ENCODE measurements at regions not wholly inside any gene's neighbourhood (a gene's known extent, or its start where the extent isn't known, plus 50 kb on each side); places are given as distances from the start of the nearest gene placed in this dataset.

DNA sequence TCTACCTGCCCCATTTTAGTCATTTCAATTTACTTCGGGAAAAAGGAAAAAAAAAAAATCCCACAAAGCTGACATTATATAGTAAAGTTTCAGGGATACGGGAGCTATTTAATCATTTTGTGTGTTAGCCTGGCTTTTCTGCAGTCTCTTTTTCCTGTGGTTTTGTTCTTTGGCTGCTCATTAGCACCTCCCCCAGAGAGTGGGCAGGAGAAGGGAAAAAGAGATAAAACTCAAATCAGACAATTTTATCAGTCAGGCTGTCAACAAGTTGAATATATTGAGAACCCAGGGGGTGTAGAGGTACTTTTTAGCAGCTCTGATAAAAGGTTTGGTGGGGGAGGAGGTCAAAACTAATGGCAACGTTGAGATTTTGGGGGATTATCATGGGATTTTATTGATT lies 559.0 kb upstream of the PSMD7 start:
- Mint-ChIP-seq H3K27ac (no peak overlapping the region), H3K4me1 (ENCODE audit: low read depth) (no peaks in the 10 kb centered on the region), H3K9me3 (ENCODE audit: insufficient read depth) (peaks cover 4% of the 10 kb centered on the region), H3K36me3 (ENCODE audit: low read depth) (no peaks in the 10 kb centered on the region), H3K27me3 (ENCODE audit: low read depth) (no peaks in the 10 kb centered on the region), H3K4me3 (no peak overlapping the region)
- no peak for ATAC-seq
- ChIA-PET POLR2A (no interaction called here), CTCF (no interaction called here)
- no peak for DNase-seq

DNA sequence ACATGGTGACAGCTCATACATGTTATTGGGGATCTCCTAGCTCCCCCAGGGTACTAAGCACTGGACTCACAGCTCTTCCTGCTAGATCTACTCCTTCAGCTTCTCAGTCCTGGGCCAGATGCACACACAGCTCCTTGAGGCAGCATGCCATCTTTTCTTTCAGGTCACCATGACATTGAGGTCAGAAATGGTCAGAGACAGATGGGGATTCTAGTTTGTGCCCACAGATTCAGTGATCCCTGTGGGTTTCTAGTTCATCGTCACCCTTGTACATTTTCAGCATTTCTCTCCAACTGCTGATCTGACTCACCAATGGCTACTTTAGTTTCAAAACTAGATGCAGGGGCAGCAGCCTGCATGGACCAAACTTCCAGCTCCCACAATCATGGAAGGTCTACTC lies 560.7 kb upstream of the PSMD7 start:
- Mint-ChIP-seq H3K36me3 (ENCODE audit: low read depth) (no peaks in the 10 kb centered on the region), H3K4me3 (no peak overlapping the region), H3K27me3 (ENCODE audit: low read depth) (no peaks in the 10 kb centered on the region), H3K9me3 (ENCODE audit: insufficient read depth) (peaks cover 4% of the 10 kb centered on the region), H3K27ac (no peak overlapping the region), H3K4me1 (ENCODE audit: low read depth) (no peaks in the 10 kb centered on the region)
- no peak for ATAC-seq
- CTCF ChIA-PET = no interaction called here
- POLR2A ChIA-PET = no interaction called here
- no peak for DNase-seq

GRCh38 chr16:73735018-73735417 lies 561.6 kb upstream of the PSMD7 start:
- Mint-ChIP-seq H3K4me3 (no peak overlapping the region), H3K27ac (no peak overlapping the region), H3K27me3 (ENCODE audit: low read depth) (no peaks in the 10 kb centered on the region), H3K4me1 (ENCODE audit: low read depth) (no peaks in the 10 kb centered on the region), H3K9me3 (ENCODE audit: insufficient read depth) (peaks cover 4% of the 10 kb centered on the region), H3K36me3 (ENCODE audit: low read depth) (no peaks in the 10 kb centered on the region)
- ATAC-seq (no peak), DNase-seq (no peak)
- ChIA-PET POLR2A (no interaction called here), CTCF (no interaction called here)

GRCh38 chr16:73732681-73733080 lies 563.9 kb upstream of the PSMD7 start:
- Mint-ChIP-seq H3K4me3 (no peak overlapping the region), H3K4me1 (ENCODE audit: low read depth) (no peaks in the 10 kb centered on the region), H3K36me3 (ENCODE audit: low read depth) (no peaks in the 10 kb centered on the region), H3K27me3 (ENCODE audit: low read depth) (no peaks in the 10 kb centered on the region), H3K9me3 (ENCODE audit: insufficient read depth) (peaks cover 4% of the 10 kb centered on the region), H3K27ac (no peak overlapping the region)
- POLR2A ChIA-PET = no interaction called here
- CTCF ChIA-PET = no interaction called here
- DNase-seq = no peak
- ATAC-seq = no peak

- ATAC-seq = no peak
- CTCF ChIA-PET = no interaction called here
Observed at GRCh38 chr16:73732143-73732542, 564.5 kb upstream of the PSMD7 start.

DNA sequence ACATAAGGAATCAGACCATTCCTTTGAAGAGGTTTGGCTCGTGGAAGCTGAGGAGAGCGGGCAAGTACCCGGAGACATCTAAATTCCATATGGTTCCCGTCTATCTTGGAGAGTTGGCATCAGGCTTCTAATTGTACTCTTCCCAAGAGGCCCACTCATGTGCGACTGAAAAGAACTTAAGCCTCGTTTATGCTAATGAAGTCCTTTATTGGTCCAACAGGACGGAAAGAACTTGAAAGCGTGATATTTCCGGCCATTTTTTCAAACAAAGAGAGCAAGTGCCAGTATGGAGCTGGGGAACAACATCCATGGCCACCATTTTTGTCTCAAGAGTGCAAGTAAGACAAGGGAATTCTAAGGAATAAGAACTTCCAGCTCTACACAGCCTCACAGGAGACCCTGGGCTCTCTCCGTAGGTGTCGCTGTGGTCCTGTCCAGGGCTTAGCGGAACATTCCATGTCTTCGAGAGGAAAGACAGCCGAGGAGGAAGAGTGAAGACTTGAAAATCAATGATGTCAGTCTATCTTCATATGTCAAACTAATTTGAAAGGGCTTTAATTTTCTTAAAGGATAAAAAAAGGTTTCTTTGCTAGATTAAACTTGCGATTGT lies 566.0 kb upstream of the PSMD7 start:
- Mint-ChIP-seq H3K4me3 (no peak overlapping the region), H3K4me1 (ENCODE audit: low read depth) (no peaks in the 10 kb centered on the region), H3K27ac (no peak overlapping the region), H3K36me3 (ENCODE audit: low read depth) (no peaks in the 10 kb centered on the region), H3K9me3 (ENCODE audit: insufficient read depth) (peaks cover 3% of the 10 kb centered on the region), H3K27me3 (ENCODE audit: low read depth) (no peaks in the 10 kb centered on the region)
- CTCF ChIA-PET = no interaction called here
- DNase-seq (no peak), ATAC-seq (no peak)
- POLR2A ChIA-PET = interaction anchor here (0.6 kb wide), 1 partner anchor 1172 kb away, joined by 3 read pairs; no protein-coding TSS in a partner anchor

More at GRCh38 chr16:73732143-73732542, 564.5 kb upstream of the PSMD7 start:
- H3K36me3 Mint-ChIP-seq (ENCODE audit: low read depth) = no peaks in the 10 kb centered on the region
- peaks cover 4% of the 10 kb centered on the region for H3K9me3 Mint-ChIP-seq (ENCODE audit: insufficient read depth)
- no peak overlapping the region for H3K27ac Mint-ChIP-seq
- no peak for DNase-seq
- H3K27me3 Mint-ChIP-seq (ENCODE audit: low read depth) = no peaks in the 10 kb centered on the region
- H3K4me3 Mint-ChIP-seq = no peak overlapping the region
- POLR2A ChIA-PET = no interaction called here
- no peaks in the 10 kb centered on the region for H3K4me1 Mint-ChIP-seq (ENCODE audit: low read depth)

DNA sequence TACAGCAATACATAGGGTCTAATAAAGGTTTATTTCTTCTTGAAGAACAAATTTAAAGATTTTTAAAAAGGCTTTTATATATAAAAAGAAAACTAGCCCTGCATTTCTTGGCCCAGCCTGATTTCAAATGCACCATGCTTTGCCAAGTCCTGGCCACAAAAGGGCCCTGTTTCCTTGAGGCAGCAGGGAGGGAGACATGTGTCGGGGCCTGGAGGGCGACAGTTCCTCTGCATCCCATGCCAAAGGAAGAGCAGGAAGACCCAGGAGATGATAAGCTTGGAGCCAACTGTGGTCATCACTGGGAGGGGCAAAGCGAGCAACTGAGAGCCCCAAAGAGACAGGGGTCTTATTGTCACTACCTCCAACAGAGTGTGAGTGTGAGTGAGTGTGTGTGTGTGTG lies 571.5 kb upstream of the PSMD7 start:
- no peak for DNase-seq
- Mint-ChIP-seq H3K4me1 (ENCODE audit: low read depth) (no peaks in the 10 kb centered on the region), H3K9me3 (ENCODE audit: insufficient read depth) (no peaks in the 10 kb centered on the region), H3K27me3 (ENCODE audit: low read depth) (no peaks in the 10 kb centered on the region), H3K27ac (no peak overlapping the region), H3K36me3 (ENCODE audit: low read depth) (no peaks in the 10 kb centered on the region), H3K4me3 (no peak overlapping the region)
- no peak for ATAC-seq
- ChIA-PET POLR2A (no interaction called here), CTCF (no interaction called here)

GRCh38 chr16:73724503-73724902 lies 572.1 kb upstream of the PSMD7 start:
- no peaks in the 10 kb centered on the region for H3K27me3 Mint-ChIP-seq (ENCODE audit: low read depth)
- H3K4me3 Mint-ChIP-seq = no peak overlapping the region
- H3K9me3 Mint-ChIP-seq (ENCODE audit: insufficient read depth) = no peaks in the 10 kb centered on the region
- CTCF ChIA-PET = no interaction called here
- H3K36me3 Mint-ChIP-seq (ENCODE audit: low read depth) = no peaks in the 10 kb centered on the region
- DNase-seq = no peak
- POLR2A ChIA-PET = no interaction called here
- no peak for ATAC-seq
- H3K27ac Mint-ChIP-seq = no peak overlapping the region
- H3K4me1 Mint-ChIP-seq (ENCODE audit: low read depth) = no peaks in the 10 kb centered on the region

DNA sequence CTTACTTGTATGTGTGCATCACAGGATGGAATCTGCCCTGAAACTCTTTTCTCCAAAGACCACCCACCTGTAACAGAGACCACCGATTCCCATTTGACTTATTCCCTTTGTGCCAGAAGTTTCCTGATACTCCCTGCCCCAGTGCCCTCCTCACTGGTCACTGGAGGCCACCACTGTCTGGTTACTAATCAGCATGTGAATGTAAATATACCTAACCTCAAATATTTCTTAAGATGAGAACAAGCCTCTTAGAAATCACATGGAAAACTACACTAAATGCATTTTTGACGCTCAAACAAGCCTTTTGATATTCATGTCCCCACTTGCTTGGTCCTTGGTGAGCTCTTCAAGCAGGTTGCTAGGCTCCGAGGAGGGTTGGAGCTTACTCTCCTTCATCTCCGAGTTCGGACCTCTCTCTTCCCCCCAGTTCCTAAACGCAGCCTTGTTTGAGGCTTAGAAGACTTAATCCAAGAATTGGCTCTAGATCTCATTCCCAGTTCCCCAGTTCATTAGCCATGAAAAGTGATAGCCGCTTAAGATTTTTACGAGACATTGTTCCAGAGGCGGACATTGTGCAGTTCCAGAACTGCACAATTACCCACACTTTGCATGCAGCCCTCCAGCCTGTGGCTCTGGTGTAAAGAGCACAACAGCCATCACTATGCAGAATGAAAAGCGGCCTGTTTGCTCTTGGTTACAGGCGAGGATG lies 579.2 kb upstream of the PSMD7 start:
- CTCF ChIA-PET = no interaction called here
- POLR2A ChIA-PET = no interaction called here
- ATAC-seq (no peak), DNase-seq (no peak)
- no peaks in the 10 kb centered on the region for H3K9me3 Mint-ChIP-seq (ENCODE audit: insufficient read depth)
- no peaks in the 10 kb centered on the region for H3K4me1 Mint-ChIP-seq (ENCODE audit: low read depth)
- no peaks in the 10 kb centered on the region for H3K36me3 Mint-ChIP-seq (ENCODE audit: low read depth)
- no peaks in the 10 kb centered on the region for H3K27me3 Mint-ChIP-seq (ENCODE audit: low read depth)
- no peak overlapping the region for H3K4me3 Mint-ChIP-seq
- no peak overlapping the region for H3K27ac Mint-ChIP-seq

- no peaks in the 10 kb centered on the region for H3K36me3 Mint-ChIP-seq (ENCODE audit: low read depth)
- no peak overlapping the region for H3K27ac Mint-ChIP-seq
- no peak overlapping the region for H3K4me3 Mint-ChIP-seq
- ATAC-seq = no peak
- POLR2A ChIA-PET = no interaction called here
- H3K9me3 Mint-ChIP-seq (ENCODE audit: insufficient read depth) = no peaks in the 10 kb centered on the region
- CTCF ChIA-PET = no interaction called here
- no peaks in the 10 kb centered on the region for H3K27me3 Mint-ChIP-seq (ENCODE audit: low read depth)
- DNase-seq = no peak
- no peaks in the 10 kb centered on the region for H3K4me1 Mint-ChIP-seq (ENCODE audit: low read depth)
Observed at GRCh38 chr16:73714976-73715375, 581.6 kb upstream of the PSMD7 start.

DNA sequence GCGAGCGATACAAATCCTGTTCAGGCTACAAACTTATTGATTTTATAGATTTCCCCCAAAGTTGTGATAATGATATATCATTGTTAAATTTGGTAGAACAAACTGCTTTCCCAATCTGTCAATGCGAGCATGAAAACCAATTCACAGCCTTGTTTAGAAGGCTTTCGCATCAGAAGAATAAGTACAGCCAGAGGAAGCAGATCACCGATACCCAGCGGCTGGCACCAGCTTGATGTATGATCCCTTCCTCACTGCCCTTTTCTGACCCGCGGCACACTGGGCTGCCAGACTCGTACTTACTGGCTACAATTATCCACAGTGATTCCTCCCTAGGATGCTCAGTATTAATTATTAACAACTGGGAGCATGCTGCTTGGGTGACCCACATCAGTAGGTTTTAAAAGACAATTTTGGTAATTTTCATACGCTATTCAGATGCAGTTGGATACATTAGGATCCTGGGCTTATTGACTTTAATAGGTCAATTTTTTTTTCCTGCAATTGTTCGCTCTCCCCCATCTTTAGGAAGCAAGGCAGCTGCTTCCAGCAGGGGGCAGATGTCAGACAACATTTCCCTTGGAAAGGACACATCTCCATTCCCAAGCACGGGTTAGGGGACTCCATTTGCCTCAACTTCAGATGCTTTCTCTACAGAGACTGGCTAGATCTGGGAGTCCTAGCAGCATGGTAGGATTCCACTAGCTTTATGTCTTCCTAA lies 582.7 kb upstream of the PSMD7 start:
- ATAC-seq (no peak), DNase-seq (no peak)
- ChIA-PET POLR2A (no interaction called here), CTCF (no interaction called here)
- Mint-ChIP-seq H3K27me3 (ENCODE audit: low read depth) (no peaks in the 10 kb centered on the region), H3K4me1 (ENCODE audit: low read depth) (no peaks in the 10 kb centered on the region), H3K9me3 (ENCODE audit: insufficient read depth) (no peaks in the 10 kb centered on the region), H3K4me3 (no peak overlapping the region), H3K27ac (no peak overlapping the region), H3K36me3 (ENCODE audit: low read depth) (no peaks in the 10 kb centered on the region)

- H3K27me3 Mint-ChIP-seq (ENCODE audit: low read depth) = no peaks in the 10 kb centered on the region
- H3K9me3 Mint-ChIP-seq (ENCODE audit: insufficient read depth) = no peaks in the 10 kb centered on the region
- ChIA-PET CTCF (no interaction called here), POLR2A (no interaction called here)
- no peaks in the 10 kb centered on the region for H3K36me3 Mint-ChIP-seq (ENCODE audit: low read depth)
- DNase-seq = no peak
- no peaks in the 10 kb centered on the region for H3K4me1 Mint-ChIP-seq (ENCODE audit: low read depth)
- no peak overlapping the region for H3K27ac Mint-ChIP-seq
- no peak overlapping the region for H3K4me3 Mint-ChIP-seq
- ATAC-seq = no peak
Observed at GRCh38 chr16:73713251-73713650, 583.4 kb upstream of the PSMD7 start.
